22Rv1 (cell line): ENCODE measurements at regions not wholly inside any gene's neighbourhood (a gene's known extent, or its start where the extent isn't known, plus 50 kb on each side); places are given as distances from the start of the nearest gene placed in this dataset.

ENCODE experiments used
- H3K27ac ChIP-seq: fragments of 450-650 bp; 2 replicates; pipeline ENCODE4 v1.5.1; 2017
- CTCF ChIP-seq: fragments of 450-650 bp; IDR thresholded peaks from 2 replicates; pipeline ENCODE4 v1.5.1; 2017; ENCODE audit warnings: mild to moderate bottlenecking
- ZFX ChIP-seq: fragments of 450-650 bp; IDR thresholded peaks from 2 replicates; pipeline ENCODE4 v1.6.1; 2017; ENCODE audit warnings: antibody characterized with exemption, borderline replicate concordance

- no peak for TF ChIP-seq ZFX
- no peak for TF ChIP-seq CTCF
- no peak overlapping the region for H3K27ac ChIP-seq
Measured at GRCh38 chr10:47077941-47078340, 166.7 kb downstream of the PTPN20 start.

- no peak overlapping the region for H3K27ac ChIP-seq
- no peak for TF ChIP-seq ZFX
- TF ChIP-seq CTCF: no peak
Measured at GRCh38 chr10:47078393-47079203, 167.4 kb downstream of the PTPN20 start.

- no peak overlapping the region for H3K27ac ChIP-seq
- no peak for TF ChIP-seq CTCF
- TF ChIP-seq ZFX: no peak
Measured at GRCh38 chr10:47079204-47079580, 168.0 kb downstream of the PTPN20 start.

- no peak overlapping the region for H3K27ac ChIP-seq
- TF ChIP-seq CTCF (no peak), ZFX (no peak)
Measured at GRCh38 chr10:47081264-47081663, 170.0 kb downstream of the PTPN20 start.

- H3K27ac ChIP-seq: no peak overlapping the region
- TF ChIP-seq ZFX (no peak), CTCF (no peak)
Measured at GRCh38 chr10:47082055-47082784, 171.0 kb downstream of the PTPN20 start.

- no peak overlapping the region for H3K27ac ChIP-seq
- TF ChIP-seq ZFX: no peak
- TF ChIP-seq CTCF: no peak
Measured at GRCh38 chr10:47087667-47088066, 176.4 kb downstream of the PTPN20 start.
